HEK293 (cell line): ENCODE measurements at regions not wholly inside any gene's neighbourhood (a gene's known extent, or its start where the extent isn't known, plus 50 kb on each side); places are given as distances from the start of the nearest gene placed in this dataset.

Source experiments
- CTCF ChIA-PET: fragments of 350-600 bp; formaldehyde crosslinking; extraction: SDS; loops from one replicate; lab custom pipeline; 2021; ENCODE audit warnings: antibody characterized with exemption; lab: Yijun Ruan, JAX
- POLR2A ChIA-PET: fragments of 300-600 bp; formaldehyde crosslinking; extraction: SDS; loops from one replicate; lab custom pipeline; 2020; ENCODE audit warnings: antibody characterized with exemption, inconsistent platforms; lab: Yijun Ruan, JAX
- H3K27ac ChIP-seq: fragments of 200-500 bp; sonication (Bioruptor generic); 2 replicates; pipeline ENCODE4 v1.5.1; 2014; ENCODE audit warnings: low read depth, low read length, control low read depth, inconsistent platforms; ENCODE audit errors: extremely low read depth
- H3K36me3 ChIP-seq, 2 experiments: fragments of 200-500 bp in 1 of 2; sonication (Bioruptor generic) in 1 of 2; 1 replicate in 1 of 2; 2 replicates in 1 of 2; pipeline ENCODE4 v1.5.1; 2014 to 2017; ENCODE audit warnings: inconsistent platforms in 2 of 2, low read length in 2 of 2; ENCODE audit not compliant: control insufficient read depth in 2 of 2, insufficient read depth in 1 of 2
- H3K4me1 ChIP-seq: fragments of 200-500 bp; sonication (Bioruptor generic); 2 replicates; pipeline ENCODE4 v1.5.1; 2014; ENCODE audit warnings: mild to moderate bottlenecking, low read length, inconsistent platforms; ENCODE audit not compliant: control insufficient read depth, insufficient read depth
- H3K4me3 ChIP-seq: 2 replicates; pipeline ENCODE4 v1.5.1; 2011; ENCODE audit warnings: low read depth, mild to moderate bottlenecking, control low read depth, low read length, moderate library complexity
- H3K9me3 ChIP-seq: fragments of 200-500 bp; sonication (Bioruptor generic); 2 replicates; pipeline ENCODE4 v1.5.1; 2014; ENCODE audit warnings: low read depth, low read length, inconsistent platforms; ENCODE audit not compliant: control insufficient read depth, insufficient read depth
- FEZF1 ChIP-seq: fragments of 450-650 bp; formaldehyde crosslinking; IDR thresholded peaks from 2 replicates; pipeline ENCODE4 v1.5.1; 2016; ENCODE audit warnings: missing biosample characterization, missing genetic modification characterization
- MEIS1 ChIP-seq: sonication (generic); formaldehyde crosslinking; IDR thresholded peaks from 2 replicates; pipeline ENCODE4 v1.8.1; 2022; ENCODE audit warnings: missing genetic modification reagents, mild to moderate bottlenecking, borderline replicate concordance
- MZF1 ChIP-seq: fragments of 450-650 bp; formaldehyde crosslinking; IDR thresholded peaks from 2 replicates; pipeline ENCODE4 v1.5.1; 2017; ENCODE audit warnings: missing biosample characterization, missing genetic modification characterization, borderline replicate concordance
- PATZ1 ChIP-seq: fragments of 450-650 bp; formaldehyde crosslinking; IDR thresholded peaks from 2 replicates; pipeline ENCODE4 v1.5.1; 2016; ENCODE audit warnings: missing biosample characterization, missing genetic modification characterization
- ZBTB8A ChIP-seq: fragments of 450-650 bp; formaldehyde crosslinking; IDR thresholded peaks from 2 replicates; pipeline ENCODE4 v1.5.1; 2016; ENCODE audit warnings: missing biosample characterization, missing genetic modification characterization
- ZEB2 ChIP-seq: fragments of 450-650 bp; formaldehyde crosslinking; IDR thresholded peaks from 2 replicates; pipeline ENCODE4 v1.5.1; 2016; ENCODE audit warnings: missing biosample characterization, missing genetic modification characterization
- ZFP41 ChIP-seq: fragments of 450-650 bp; formaldehyde crosslinking; IDR thresholded peaks from 2 replicates; pipeline ENCODE4 v1.5.1; 2016; ENCODE audit warnings: missing biosample characterization, missing genetic modification characterization, borderline replicate concordance
- ZNF10 ChIP-seq: fragments of 450-650 bp; formaldehyde crosslinking; IDR thresholded peaks from 2 replicates; pipeline ENCODE4 v1.5.1; 2017; ENCODE audit warnings: missing biosample characterization, missing genetic modification characterization
- ZNF138 ChIP-seq: fragments of 450-650 bp; formaldehyde crosslinking; IDR thresholded peaks from 2 replicates; pipeline ENCODE4 v1.5.1; 2016; ENCODE audit warnings: missing biosample characterization, missing genetic modification characterization, borderline replicate concordance
- ZNF18 ChIP-seq: fragments of 450-650 bp; formaldehyde crosslinking; IDR thresholded peaks from 2 replicates; pipeline ENCODE4 v1.5.1; 2016; ENCODE audit warnings: missing biosample characterization, missing genetic modification characterization
- ZNF248 ChIP-seq: fragments of 450-650 bp; formaldehyde crosslinking; IDR thresholded peaks from 2 replicates; pipeline ENCODE4 v1.5.1; 2017; ENCODE audit warnings: missing biosample characterization, missing genetic modification characterization
- ZNF26 ChIP-seq: fragments of 450-650 bp; formaldehyde crosslinking; IDR thresholded peaks from 2 replicates; pipeline ENCODE4 v1.5.1; 2016; ENCODE audit warnings: missing biosample characterization, missing genetic modification characterization
- ZNF350 ChIP-seq: fragments of 450-650 bp; formaldehyde crosslinking; IDR thresholded peaks from 2 replicates; pipeline ENCODE4 v1.5.0; 2017; ENCODE audit warnings: missing biosample characterization, mild to moderate bottlenecking, missing genetic modification characterization
- ZNF354C ChIP-seq: fragments of 450-650 bp; formaldehyde crosslinking; IDR thresholded peaks from 2 replicates; pipeline ENCODE4 v1.5.1; 2016; ENCODE audit warnings: missing biosample characterization, missing genetic modification characterization, low read depth, borderline replicate concordance
- ZNF404 ChIP-seq: fragments of 450-650 bp; formaldehyde crosslinking; IDR thresholded peaks from 2 replicates; pipeline ENCODE4 v1.5.1; 2017; ENCODE audit warnings: missing biosample characterization, missing genetic modification characterization
- ZNF433 ChIP-seq: fragments of 450-650 bp; formaldehyde crosslinking; IDR thresholded peaks from 2 replicates; pipeline ENCODE4 v1.5.1; 2016; ENCODE audit warnings: missing biosample characterization, missing genetic modification characterization, low read depth
- ZNF501 ChIP-seq: fragments of 450-650 bp; formaldehyde crosslinking; IDR thresholded peaks from 2 replicates; pipeline ENCODE4 v1.5.1; 2016; ENCODE audit warnings: missing biosample characterization, missing genetic modification characterization
- ZNF518A ChIP-seq: fragments of 450-650 bp; formaldehyde crosslinking; conservative IDR thresholded peaks from 2 replicates; pipeline ENCODE4 v1.5.1; 2016; ENCODE audit warnings: low read depth, missing biosample characterization, missing genetic modification characterization
- ZNF530 ChIP-seq: fragments of 450-650 bp; formaldehyde crosslinking; IDR thresholded peaks from 2 replicates; pipeline ENCODE4 v1.5.1; 2016; ENCODE audit warnings: low read depth, missing biosample characterization, missing genetic modification characterization
- ZNF560 ChIP-seq: fragments of 450-650 bp; formaldehyde crosslinking; IDR thresholded peaks from 2 replicates; pipeline ENCODE4 v1.5.1; 2017; ENCODE audit warnings: missing biosample characterization, missing genetic modification characterization, borderline replicate concordance
- ZNF561 ChIP-seq: fragments of 450-650 bp; IDR thresholded peaks from 2 replicates; pipeline ENCODE4 v1.5.1; 2018; ENCODE audit warnings: missing biosample characterization, missing genetic modification characterization, borderline replicate concordance
- ZNF670 ChIP-seq: fragments of 450-650 bp; formaldehyde crosslinking; IDR thresholded peaks from 2 replicates; pipeline ENCODE4 v1.5.1; 2016; ENCODE audit warnings: missing biosample characterization, missing genetic modification characterization, low read depth
- ZNF692 ChIP-seq: fragments of 450-650 bp; formaldehyde crosslinking; IDR thresholded peaks from 2 replicates; pipeline ENCODE4 v1.5.1; 2016; ENCODE audit warnings: missing biosample characterization, missing genetic modification characterization

- TF ChIP-seq FEZF1 (tag by site-specific recombination) = peak; percentile 56
- no peak for TF ChIP-seq ZNF248 (tag by site-specific recombination)
- peak; percentile 52; the same call in 1 of the 2 replicates for TF ChIP-seq ZNF692
Observed at GRCh38 chr5:91955610-91956009, 572.5 kb upstream of the ARRDC3 start (continued).

- no peak overlapping the region for H3K4me3 ChIP-seq
- ChIA-PET POLR2A (no interaction called here), CTCF (no interaction called here)
- H3K9me3 ChIP-seq = no peaks in the 10 kb centered on the region
- no peaks in the 10 kb centered on the region for H3K36me3 ChIP-seq
- H3K27ac ChIP-seq = no peak overlapping the region
- peaks cover 5% of the 10 kb centered on the region for H3K4me1 ChIP-seq
- TF ChIP-seq ZNF518A (tag by site-specific recombination) (no peak), PATZ1 (tag by site-specific recombination) (no peak), ZNF560 (tag by site-specific recombination) (no peak), ZNF670 (no peak), ZNF18 (no peak), ZNF561 (tag by site-specific recombination) (no peak), ZBTB8A (tag by site-specific recombination) (no peak), ZNF501 (tag by site-specific recombination) (no peak)
Observed at GRCh38 chr5:91954136-91954535, 571.0 kb upstream of the ARRDC3 start.

- H3K9me3 ChIP-seq = no peaks in the 10 kb centered on the region
- H3K36me3 ChIP-seq = no peaks in the 10 kb centered on the region
- ChIA-PET CTCF (no interaction called here), POLR2A (no interaction called here)
- no peak overlapping the region for H3K27ac ChIP-seq
- H3K4me3 ChIP-seq = no peak overlapping the region
- peaks cover 2% of the 10 kb centered on the region; the same call in 1 of the 2 replicates for H3K4me1 ChIP-seq
- TF ChIP-seq ZNF433 = no peak
- TF ChIP-seq ZEB2 (tag by site-specific recombination) = no peak
- no peak for TF ChIP-seq ZNF404 (tag by site-specific recombination)
- TF ChIP-seq ZNF354C (tag by site-specific recombination) = no peak
- TF ChIP-seq ZFP41 (tag by site-specific recombination) = no peak
- no peak for TF ChIP-seq MEIS1
- TF ChIP-seq ZNF530 (tag by site-specific recombination) = no peak
- TF ChIP-seq ZNF138 (tag by site-specific recombination) = no peak
- TF ChIP-seq MZF1 (tag by site-specific recombination) = no peak
- no peak for TF ChIP-seq ZNF350 (tag by site-specific recombination)
- no peak for TF ChIP-seq ZNF10 (tag by site-specific recombination)
- TF ChIP-seq ZNF26 (tag by site-specific recombination) = no peak
Observed at GRCh38 chr5:91950328-91950727, 567.2 kb upstream of the ARRDC3 start.
